Urothelium cell line (cell line): ENCODE measurements at regions not wholly inside any gene's neighbourhood (a gene's known extent, or its start where the extent isn't known, plus 50 kb on each side); places are given as distances from the start of the nearest gene placed in this dataset.
"Not testable (repeated sequence)": the region's sequence is repeated elsewhere in the genome, so short reads cannot be mapped to it uniquely, and the experiment has no call there.

Experiments used
- DNase-seq: peaks from one replicate; pipeline ENCODE4 v3.0.0; 2011; ENCODE audit warnings: low spot score, mixed read lengths
- FAIRE-seq: peaks from 2 replicates; lab custom pipeline; 2011; peaks lifted over from hg19 to GRCh38; lab: Jason Lieb, UNC

DNA sequence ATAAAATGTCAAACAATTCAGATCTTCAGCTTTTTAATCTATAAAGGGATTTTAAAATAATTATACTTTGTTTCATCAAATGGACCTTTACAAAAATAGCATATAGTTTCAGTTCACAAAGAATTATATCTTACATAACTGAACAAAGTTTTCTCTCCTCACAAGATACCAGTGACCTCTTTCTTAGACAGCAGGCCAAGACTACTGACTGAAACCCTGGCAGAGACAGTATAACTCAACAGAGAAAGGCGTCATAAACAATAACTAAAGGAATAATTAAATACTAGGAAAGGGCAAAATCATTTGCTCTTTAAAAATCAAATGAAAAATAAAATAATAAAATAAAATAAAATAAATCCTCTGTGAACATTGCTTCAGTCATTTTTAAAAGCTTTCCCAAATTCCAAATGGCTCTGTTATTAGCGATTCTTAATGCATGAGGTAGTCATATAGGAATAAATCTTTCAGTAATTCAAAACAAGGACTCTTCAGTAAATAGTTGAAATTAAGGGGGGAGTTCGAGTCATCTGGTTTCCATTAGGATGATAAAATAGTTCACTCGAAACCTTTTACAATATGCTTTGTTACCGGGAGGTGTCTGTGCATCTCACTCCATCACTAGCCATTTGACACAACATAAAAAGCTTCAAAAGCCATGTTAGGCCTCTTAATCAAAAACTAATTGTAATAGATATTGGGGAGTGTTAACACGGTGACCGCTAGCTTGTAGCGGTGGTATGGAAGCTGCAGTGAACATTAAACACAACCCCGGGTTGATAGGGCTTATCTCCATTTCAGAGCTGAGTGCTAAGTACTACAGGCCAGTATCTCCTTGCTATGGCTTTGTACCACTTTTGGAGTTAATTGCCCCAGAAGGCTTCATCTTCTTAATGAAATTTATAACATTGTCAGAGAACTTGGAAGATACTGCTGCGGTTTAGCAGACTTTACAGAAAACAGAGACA lies 142.9 kb upstream of the NR2F2 start:
- FAIRE-seq (no peak), DNase-seq (no peak)

- DNase-seq, result no peak
- FAIRE-seq, result no peak
Measured at GRCh38 chr15:96197721-96198120, 132.8 kb upstream of the NR2F2 start.

- DNase-seq, result no peak
- FAIRE-seq, result no peak
Measured at GRCh38 chr15:96199111-96199510, 131.4 kb upstream of the NR2F2 start.

DNA sequence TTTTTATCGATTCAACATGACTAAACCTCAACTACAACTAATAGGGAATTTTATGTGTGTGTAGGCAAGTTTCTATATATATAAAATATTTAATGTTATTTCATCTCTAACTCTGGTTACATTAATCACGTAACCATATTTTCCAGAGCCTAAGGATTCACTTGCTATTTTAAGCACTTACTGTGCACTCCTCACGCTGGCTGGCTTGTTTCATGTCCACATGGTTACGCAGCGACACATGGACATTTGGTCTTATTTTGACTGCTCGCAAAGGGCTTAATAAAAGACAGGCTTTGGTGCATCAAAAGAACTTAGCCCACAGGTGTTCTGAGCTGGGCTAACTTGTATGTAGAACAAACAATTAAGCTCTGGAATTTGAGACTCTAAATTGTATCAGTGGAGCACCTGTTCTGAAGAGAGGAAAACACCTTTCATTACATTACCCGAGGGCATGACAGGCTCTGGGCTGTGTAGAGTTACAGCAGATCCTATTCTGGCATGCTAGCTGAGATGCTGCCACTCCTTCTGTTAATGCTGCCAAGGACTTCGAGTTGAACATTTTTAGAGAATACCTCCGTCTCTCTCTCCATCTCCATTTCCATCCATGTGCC lies 130.0 kb upstream of the NR2F2 start:
- no peak for FAIRE-seq
- no peak for DNase-seq

DNA sequence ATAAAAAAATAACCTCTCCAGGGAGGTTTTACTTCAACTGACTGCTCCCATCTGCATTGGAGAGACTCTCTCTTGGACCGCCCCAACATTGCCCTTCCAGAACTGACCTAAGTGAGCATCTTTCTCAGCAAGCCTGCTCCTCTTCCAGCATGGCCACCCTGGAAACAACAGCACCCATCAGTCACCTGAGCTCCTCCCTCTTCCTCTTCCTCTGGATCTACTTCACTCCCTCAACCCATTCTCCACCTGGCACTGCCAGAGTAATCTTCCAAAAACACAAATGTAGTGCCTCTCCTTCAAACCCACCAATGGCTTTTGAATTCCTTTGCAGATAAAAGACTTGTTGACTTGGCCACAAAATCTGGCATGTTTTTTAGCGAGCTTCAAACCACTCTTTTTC lies 128.8 kb upstream of the NR2F2 start:
- no peak for FAIRE-seq
- no peak for DNase-seq

DNA sequence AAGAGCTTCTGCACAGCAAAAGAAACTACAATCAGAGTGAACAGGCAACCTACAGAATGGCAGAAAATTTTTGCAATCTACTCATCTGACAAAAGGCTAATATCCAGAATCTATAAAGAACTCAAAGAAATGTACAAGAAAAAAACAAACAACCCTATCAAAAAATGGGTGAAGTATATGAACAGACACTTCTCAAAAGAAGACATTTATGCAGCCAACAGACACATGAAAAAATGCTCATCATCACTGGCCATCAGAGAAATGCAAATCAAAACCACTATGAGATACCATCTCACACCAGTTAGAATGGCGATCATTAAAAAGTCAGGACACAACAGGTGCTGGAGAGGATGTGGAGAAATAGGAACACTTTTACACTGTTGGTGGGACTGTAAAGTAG lies 124.9 kb upstream of the NR2F2 start:
- not testable (repeated sequence) for FAIRE-seq, DNase-seq

DNA sequence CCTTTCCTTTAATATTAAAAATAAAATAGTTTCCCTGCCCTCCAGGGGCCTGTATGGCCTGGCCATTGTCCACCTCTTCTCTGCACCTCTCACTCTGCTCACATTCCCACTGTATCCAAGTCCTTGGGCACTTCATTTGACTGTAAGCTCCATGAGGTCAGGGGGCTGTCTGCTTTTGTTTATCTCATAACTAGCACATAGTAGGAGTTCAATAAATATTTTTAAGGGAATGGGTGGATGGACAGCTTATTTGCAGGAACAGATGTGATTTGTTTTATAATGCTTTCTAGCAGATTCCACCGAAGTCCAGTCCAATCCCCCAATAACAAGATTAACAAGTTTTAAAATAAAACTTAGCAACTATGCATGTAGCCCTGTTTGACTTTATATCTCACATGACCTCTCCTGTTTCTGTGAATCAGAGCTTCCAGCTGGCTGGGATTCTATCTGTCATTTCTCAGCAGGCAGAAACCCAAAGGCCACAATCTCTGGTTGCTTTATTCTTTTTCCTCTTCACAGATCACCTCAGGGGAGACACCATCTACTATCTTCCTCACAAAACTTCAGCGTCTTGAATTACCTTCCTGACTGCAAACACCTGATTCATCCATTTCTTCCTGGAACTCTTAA lies 123.0 kb upstream of the NR2F2 start:
- FAIRE-seq (no peak), DNase-seq (no peak)

- FAIRE-seq (no peak), DNase-seq (no peak)
Measured at GRCh38 chr15:96209285-96209735, 121.2 kb upstream of the NR2F2 start.

- DNase-seq (no peak), FAIRE-seq (no peak)
Measured at GRCh38 chr15:96213045-96213444, 117.5 kb upstream of the NR2F2 start.

DNA sequence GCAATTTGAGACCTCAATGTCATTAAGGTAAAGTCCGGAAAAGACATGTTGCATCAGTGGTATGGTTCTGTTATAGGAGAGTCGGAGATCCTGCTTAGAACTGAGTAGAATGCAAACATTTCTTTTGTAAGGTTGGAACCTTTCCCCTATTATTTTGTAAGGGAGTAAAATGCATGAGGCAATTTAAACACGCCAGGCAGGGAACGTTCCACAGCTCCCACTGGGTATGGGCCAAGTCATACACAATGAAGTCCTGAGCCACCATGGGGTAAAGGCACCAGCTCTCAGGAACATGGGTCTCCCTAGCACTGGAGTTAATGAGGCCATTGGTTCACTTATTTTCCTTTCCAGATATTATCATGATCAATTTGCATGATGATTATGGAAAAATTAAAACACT lies 116.6 kb upstream of the NR2F2 start:
- no peak for DNase-seq
- FAIRE-seq, result no peak

- not testable (repeated sequence) for FAIRE-seq, DNase-seq
Measured at GRCh38 chr15:96216481-96216880, 114.0 kb upstream of the NR2F2 start.

- no peak for DNase-seq
- FAIRE-seq, result no peak
Measured at GRCh38 chr15:96217983-96218382, 112.5 kb upstream of the NR2F2 start.

DNA sequence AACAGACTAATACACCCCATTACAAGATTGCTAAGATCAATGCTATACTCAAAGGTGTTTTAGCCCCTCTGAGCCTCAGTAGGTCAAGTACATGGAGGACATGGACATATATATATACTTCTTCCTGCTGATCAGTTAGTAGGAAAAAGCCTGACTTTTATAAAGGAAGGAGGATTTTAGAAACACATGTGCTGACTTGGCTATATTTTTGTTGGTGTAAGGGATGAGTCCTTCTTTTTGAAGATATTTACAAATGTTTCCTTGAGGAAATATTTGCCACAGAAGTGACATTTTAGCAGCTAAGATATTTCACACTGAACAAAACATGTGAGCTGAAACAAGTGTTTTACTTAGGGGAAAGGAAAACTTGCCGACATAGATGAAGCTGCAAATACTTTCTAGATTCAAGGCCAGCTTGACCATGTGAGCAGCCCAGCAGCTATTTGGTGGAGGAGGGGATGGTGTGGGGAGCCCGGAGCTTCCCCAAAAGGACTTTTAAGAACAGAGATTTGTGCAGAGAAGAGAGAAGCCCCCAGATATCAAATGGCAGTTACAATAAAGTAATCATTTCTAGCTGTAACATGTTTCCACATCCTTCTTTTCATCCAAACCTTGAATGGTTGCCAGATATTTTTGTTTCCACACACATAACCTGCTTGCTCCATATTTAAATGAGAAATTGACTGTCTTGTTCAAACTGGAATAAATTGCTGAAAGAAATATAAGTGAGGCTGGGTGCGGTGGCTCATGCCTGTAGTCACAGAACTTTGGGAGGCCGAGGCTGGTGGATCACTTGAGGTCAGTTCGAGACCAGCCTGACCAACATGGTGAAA lies 111.7 kb upstream of the NR2F2 start:
- no peak for DNase-seq
- no peak for FAIRE-seq

GRCh38 chr15:96219681-96220080 lies 110.8 kb upstream of the NR2F2 start:
- DNase-seq (no peak), FAIRE-seq (no peak)

DNA sequence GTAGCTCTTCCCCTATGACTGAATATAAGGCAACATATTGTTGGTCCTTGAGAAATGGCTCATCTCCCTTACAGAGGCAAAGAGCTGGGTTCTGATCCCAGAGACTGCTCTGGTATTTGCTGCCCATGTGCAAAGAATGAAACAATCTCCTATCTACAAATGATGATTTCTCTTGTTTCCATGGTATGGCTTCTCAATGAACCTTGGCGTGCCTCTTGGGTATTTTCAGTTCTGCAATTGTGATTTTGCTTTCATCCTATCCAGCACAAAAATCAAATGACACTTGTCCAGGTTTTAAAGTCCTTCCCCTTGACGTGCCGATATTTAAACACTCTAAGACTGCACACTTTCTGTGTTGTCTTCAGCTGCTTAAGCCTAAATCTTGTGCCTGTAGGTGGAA lies 109.8 kb upstream of the NR2F2 start:
- no peak for FAIRE-seq

GRCh38 chr15:96222981-96223380 lies 107.5 kb upstream of the NR2F2 start:
- DNase-seq, result no peak

More for the DNA sequence above, 109.8 kb upstream of the NR2F2 start:
- DNase-seq, result no peak

GRCh38 chr15:96223939-96224338 lies 106.6 kb upstream of the NR2F2 start:
- DNase-seq, result no peak
- FAIRE-seq, result no peak

More at GRCh38 chr15:96222981-96223380, 107.5 kb upstream of the NR2F2 start:
- no peak for FAIRE-seq

DNA sequence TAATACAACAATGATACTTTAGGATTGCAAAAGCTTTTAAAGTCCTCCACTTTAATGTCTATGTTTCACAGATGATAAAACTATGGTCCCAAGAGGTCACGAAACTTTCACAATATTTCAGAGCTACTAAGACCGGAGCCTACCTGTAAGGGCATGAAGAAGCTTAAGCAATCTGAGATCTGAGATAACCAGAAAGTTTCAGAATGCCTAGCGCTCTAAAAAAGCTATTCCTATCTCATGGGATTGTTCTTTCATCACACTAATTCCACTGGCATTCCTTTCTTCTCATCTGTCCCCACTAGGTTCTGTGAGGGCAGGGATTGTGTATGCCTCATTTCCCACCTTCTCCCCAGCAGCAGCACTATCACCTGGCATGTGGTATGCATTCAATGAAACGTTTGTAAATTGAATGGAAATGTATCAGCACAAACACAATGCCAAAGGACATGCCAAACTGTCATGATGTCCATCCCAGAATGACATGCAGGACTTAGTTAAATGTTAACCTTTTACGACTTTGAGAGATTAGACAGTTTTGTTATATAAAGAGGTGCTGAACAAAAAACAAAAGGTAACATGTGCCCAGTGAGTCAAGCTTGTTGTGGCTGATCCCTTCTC lies 104.7 kb upstream of the NR2F2 start:
- no peak for DNase-seq
- FAIRE-seq, result no peak

DNA sequence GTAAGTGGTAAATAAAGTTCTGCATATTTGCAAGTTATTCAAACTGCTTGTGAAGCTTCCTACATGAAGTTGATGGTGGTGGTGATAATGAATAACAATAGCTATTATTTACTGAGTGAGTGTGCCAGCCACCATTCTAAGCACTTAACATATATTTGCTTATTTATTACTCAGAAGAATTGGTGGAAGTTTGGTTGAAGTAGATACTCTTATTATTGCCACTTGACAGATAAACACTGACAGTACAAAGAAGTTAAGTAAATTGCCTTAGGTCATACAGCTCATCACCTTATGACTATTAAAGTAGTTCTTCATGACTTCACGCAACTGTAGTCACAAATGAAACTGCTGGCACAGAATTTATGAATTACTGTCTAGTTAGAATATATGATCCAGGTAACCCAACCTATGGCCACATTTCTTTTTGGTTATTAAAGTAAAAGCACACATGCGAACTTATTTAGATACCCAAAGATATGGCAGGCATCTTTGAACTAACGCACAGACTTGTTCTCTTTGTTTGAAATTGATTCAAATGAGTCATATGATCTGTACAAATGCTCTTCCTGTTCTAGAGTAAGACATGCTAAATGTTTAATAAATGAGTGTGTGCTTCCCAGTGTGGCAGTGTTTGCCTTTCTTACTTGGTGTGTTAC lies 99.8 kb upstream of the NR2F2 start:
- DNase-seq, result no peak

GRCh38 chr15:96232335-96232734 lies 98.2 kb upstream of the NR2F2 start:
- DNase-seq, result no peak
- FAIRE-seq, result no peak

More for the DNA sequence above, 99.8 kb upstream of the NR2F2 start:
- FAIRE-seq, result no peak
